CD4-positive, alpha-beta T cell treated with Interferon alpha-2 for 1 hour (primary cell): ENCODE measurements at regions not wholly inside any gene's neighbourhood (a gene's known extent, or its start where the extent isn't known, plus 50 kb on each side); places are given as distances from the start of the nearest gene placed in this dataset.

Experiments
- DNase-seq, 2 donors: peaks; one replicate each; pipeline ENCODE4 v3.0.0-alpha.2; 2020 to 2022

GRCh38 chr4:89545315-89545714, 237.7 kb upstream of the GPRIN3 start:
- no peak for DNase-seq

- DNase-seq, result no peak
Observed at GRCh38 chr4:89541998-89542397, 234.4 kb upstream of the GPRIN3 start.

- DNase-seq, result no peak
Observed at GRCh38 chr4:89539797-89540711, 232.5 kb upstream of the GPRIN3 start.

DNA sequence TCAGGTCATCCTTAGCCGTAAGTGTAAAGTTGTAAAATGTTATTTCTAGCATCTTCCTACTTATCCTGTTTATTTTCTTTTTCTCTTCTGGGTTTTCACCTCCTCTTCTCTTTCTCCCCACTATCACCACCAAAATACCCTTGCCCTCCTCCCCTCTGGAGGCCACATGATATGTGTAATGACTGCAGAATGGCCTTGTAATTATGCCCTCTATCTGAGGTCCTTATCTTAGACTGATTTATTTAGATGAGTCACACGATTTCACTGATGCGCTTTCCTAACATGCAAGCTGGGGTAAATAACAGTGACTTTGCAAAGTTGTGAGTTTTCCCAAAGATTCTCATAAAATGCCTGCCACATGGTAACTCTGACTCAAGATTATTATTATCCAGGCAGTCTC, 231.8 kb upstream of the GPRIN3 start:
- no peak for DNase-seq

DNA sequence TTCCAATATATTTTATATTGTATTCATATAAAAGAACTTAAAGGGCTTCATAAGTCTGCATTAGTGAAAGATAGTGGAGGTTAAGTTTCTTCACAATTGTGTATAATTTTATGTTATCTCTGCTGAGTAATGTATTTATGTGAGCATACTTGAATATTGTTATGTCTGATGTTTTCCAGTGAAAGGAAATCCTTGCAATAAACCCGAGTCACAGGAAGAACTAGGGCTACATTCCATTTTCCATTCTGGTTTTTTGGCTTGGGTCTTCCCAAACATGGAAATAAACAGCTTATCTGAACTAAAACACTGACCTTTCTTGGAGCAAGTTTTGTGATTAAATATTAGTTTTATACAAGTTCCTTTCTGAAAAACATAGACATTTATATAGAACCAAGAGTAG, 231.3 kb upstream of the GPRIN3 start:
- no peak for DNase-seq

DNA sequence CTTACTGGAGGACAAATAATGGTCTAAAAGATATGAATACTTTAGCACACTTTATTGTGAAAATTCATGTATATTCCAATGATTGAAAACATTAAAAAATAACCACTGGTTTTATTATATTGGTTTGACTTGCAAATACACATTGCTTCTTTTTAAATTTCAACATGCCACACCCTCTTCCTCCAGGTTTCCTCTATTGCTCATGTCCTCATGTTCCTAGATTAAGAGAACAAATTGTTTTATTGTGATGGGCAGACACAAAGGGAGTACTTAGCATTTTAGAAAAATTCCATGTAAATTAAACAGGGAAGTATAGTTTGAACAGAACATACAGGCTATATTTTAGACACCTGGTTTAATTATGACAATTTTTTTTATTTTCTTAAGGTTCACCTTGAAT, 230.6 kb upstream of the GPRIN3 start:
- no peak for DNase-seq

DNA sequence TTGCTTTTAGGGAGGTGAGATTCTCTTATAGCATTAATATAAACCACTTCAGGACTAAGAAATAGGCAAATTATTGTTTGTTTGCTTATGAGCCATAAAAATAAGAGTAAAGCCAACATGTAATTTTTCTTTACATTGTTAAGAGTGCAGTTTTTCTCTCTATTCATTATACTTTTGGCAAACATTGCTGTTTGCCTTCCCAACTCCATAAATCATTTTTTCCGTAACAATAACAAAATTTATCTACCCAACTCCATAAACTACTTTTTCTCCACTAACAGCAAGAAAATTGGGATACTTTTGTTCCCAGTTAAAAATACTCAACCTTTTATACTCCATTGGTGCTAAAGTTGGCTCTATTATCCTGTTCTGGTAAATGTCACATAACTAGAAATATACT, 229.7 kb upstream of the GPRIN3 start:
- no peak for DNase-seq

- DNase-seq, result no peak
Observed at GRCh38 chr4:89535251-89535650, 227.7 kb upstream of the GPRIN3 start.

- no peak for DNase-seq
Observed at GRCh38 chr4:89534356-89534755, 226.8 kb upstream of the GPRIN3 start.

GRCh38 chr4:89531932-89532640, 224.5 kb upstream of the GPRIN3 start:
- DNase-seq, result no peak

GRCh38 chr4:89528526-89529133, 221.0 kb upstream of the GPRIN3 start:
- peak in 1 of 2 donors; percentile 25 for DNase-seq

DNA sequence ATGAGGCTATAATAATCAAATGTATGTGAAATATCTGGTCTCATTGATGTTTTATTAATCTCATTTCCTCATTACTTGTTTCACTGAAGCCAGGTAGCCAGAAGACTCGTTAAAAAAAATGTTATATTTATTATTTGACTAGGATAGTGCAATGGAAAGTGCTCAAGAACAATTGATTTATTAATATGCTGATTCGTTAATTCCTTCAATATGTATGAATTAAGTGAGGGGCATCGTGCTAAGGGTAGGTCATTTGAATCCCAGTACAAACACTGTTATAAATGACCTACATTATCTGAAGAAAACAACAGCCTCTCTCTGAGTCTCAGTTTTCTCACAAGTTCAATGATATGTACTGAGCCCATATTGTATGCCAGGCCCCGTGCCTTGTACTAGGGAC, 214.2 kb upstream of the GPRIN3 start:
- no peak for DNase-seq

DNA sequence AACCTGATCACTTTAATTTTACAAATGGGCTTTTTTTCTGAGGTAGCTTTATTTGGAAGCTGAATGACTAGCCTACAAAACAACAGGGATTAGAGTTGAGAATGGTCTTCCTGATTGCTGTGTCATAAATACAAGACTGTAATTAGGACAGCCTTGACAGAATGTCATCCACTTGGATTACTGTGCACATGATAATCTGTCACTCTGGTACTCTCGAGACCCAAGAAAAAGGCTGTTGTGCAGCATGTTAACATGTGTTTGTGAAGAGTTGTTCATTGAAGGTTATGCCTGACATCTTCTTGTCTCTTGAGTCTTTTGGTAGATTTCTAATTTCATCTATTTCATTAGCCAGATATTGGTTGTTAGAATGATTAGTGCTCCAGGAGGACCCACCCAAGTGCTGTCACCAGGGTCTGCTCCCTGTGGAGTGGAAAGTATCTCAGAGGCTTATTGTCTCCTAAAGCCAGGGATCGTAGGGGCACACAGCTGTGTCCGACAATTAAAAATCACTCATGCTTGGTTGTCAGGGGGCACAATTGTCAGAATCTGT, 212.2 kb upstream of the GPRIN3 start:
- no peak for DNase-seq

- no peak for DNase-seq
Observed at GRCh38 chr4:89518259-89518658, 210.7 kb upstream of the GPRIN3 start.

DNA sequence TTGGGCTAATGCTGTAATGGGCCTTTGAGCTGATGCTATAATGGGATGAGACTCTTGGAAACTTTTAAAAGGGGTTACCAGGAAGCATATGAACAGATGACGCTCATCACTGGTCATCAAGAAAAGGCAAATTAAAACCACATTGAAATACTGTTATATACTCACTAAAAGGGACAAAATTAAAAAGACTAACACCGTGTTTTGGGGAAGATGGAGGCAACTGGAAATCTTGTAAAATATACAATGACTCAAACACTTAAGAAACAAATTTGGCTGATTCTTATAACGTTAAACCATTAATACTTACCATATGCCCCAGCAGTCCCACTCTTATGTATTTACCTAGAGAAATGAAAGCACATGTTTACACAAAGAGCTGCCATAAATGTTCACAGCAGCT, 207.2 kb upstream of the GPRIN3 start:
- no peak for DNase-seq

- DNase-seq, result no peak
Observed at GRCh38 chr4:89511776-89512175, 204.2 kb upstream of the GPRIN3 start.

DNA sequence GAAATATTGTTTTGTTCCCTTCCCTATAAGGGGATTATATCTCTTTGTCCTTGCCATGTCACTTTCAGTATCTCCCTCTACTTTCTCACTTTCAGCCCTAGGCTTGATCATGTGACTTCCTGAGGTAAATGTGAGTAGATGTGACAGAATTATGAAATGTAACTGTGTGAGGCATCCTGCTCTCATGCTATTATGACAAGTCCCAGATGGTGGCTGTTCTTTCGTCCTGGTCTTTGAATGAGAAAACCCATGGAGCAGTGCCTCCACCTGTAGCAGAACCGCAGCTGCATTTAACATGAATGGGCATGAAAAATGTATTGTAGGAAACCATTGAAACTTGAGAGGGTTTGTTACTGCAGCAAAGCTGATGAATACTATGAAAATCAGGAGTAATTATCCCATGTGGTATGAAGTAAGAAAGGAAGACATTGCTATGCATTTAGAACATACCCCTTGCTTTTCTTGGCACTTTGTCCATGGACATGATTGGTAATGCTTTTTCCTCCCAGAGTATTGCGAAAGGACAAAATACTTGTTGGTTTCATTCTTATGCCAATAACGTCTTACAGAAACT, 202.2 kb upstream of the GPRIN3 start:
- DNase-seq, result peak in 1 of 2 donors; percentile 43

GRCh38 chr4:89506866-89507491, 199.4 kb upstream of the GPRIN3 start:
- no peak for DNase-seq

GRCh38 chr4:89502581-89502980, 195.0 kb upstream of the GPRIN3 start:
- DNase-seq, result no peak

DNA sequence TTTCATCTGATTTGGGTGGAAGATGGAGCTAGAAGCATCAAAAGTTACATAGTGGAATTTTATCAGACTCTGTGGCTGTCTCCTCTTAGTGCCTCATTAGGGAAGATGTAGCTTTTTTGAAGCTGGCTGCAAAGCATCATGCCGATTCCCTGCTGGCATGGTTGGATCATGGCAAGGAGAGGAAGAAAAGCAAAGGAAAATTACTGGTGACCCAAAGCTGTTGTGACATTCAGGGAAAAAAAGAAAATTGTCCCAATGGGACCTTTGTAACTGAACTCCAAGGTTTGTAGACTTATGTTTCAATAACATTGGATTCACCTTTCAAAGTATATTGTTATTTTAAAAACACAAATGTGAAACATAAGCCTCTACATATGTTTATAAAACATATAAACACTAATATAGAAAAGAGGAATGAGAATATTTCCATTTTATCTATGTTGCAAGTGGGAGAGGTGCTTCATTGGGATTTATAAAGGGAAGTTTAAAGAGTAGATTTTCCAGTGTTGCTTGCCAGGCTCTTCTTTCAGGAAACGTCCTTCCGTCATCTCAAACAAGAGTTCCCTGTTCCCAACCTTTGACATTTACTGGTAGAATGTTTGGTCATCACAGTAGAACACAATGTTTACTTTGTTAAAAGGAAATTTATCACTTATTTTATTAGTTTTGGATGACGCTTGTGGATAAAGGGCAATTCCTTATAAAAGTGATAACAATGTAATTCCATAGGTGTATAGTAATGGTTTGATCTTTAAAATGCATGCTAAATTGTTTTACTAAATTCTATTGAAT, 190.1 kb upstream of the GPRIN3 start:
- no peak for DNase-seq

DNA sequence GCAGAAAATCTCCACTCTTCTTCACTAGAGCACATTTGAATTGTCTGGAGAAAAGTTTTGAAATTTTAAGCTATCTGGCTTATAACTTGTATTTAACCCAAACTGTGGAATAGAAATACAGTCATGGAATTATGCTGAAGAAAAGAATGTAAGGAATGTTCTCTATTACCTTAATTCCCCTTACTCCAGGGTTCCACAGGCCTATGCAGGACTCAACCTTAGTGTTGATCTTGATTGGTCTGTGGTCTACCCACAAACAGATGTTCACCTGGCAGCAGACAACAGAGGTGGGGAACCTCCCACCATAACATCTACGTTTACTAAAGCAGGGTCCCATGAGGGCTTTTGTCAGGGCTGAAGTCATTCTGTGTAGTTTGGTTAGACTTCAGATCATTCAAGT, 189.3 kb upstream of the GPRIN3 start:
- no peak for DNase-seq

DNA sequence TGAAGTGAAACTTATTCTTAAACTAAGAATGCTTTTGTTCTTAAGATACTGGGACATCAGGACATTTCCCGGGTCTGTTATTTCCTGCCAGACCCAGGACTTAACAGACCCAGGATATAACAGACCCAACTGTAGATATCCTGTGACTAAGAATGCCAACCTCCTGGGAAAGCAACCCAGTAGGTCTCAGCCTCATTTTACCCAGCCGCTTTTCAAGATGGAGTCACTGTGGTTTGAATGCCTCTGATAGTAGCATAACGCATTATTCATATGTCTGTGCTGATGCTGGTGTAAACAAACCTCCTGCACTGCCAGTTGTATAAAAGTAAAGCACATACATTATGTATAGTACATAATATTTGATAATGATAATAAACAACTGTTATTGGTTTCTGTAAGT, 185.8 kb upstream of the GPRIN3 start:
- no peak for DNase-seq
